Activated T-helper 1 cell treated with anti-CD3 and anti-CD28 coated beads, Interleukin-12 subunit alpha, Interleukin-12 subunit beta, Interleukin-2, Interleukin-4 antibody, amounts not matched to agents 30 ng/mL and 10 ng/mL and 1 ng/mL, durations not matched to agents 14 hours and 24 hours and 36 hours (primary cell): ENCODE measurements at regions not wholly inside any gene's neighbourhood (a gene's known extent, or its start where the extent isn't known, plus 50 kb on each side); places are given as distances from the start of the nearest gene placed in this dataset.
"Not testable (repeated sequence)": the region's sequence is repeated elsewhere in the genome, so short reads cannot be mapped to it uniquely, and the experiment has no call there.

ENCODE experiments used
- DNase-seq: peaks from one replicate; pipeline ENCODE4 v3.0.0; 2021; ENCODE audit warnings: low spot score
- H3K27ac Mint-ChIP-seq: one replicate; pipeline ENCODE4 v1.8.0; 2021; ENCODE audit warnings: mild to moderate bottlenecking, mixed read lengths
- H3K27me3 Mint-ChIP-seq: one replicate; pipeline ENCODE4 v1.8.0; 2022; ENCODE audit warnings: mild to moderate bottlenecking, moderate library complexity, mixed read lengths; ENCODE audit not compliant: insufficient read depth
- H3K36me3 Mint-ChIP-seq: one replicate; pipeline ENCODE4 v1.8.0; 2021; ENCODE audit warnings: low read depth, mixed read lengths
- H3K4me1 Mint-ChIP-seq: one replicate; pipeline ENCODE4 v1.8.0; 2021; ENCODE audit warnings: low read depth, mixed read lengths
- H3K4me3 Mint-ChIP-seq: one replicate; pipeline ENCODE4 v1.8.0; 2021; ENCODE audit warnings: mild to moderate bottlenecking, moderate library complexity, mixed read lengths
- H3K9me3 Mint-ChIP-seq: one replicate; pipeline ENCODE4 v1.8.0; 2021; ENCODE audit warnings: mixed read lengths
- intact Hi-C: fragments of 100-400 bp; cut with micrococcal nuclease; formaldehyde crosslinking; loops from one replicate; pipeline ENCODE4 v1.15.1; 2024

- H3K27ac Mint-ChIP-seq, DNase-seq, H3K36me3 Mint-ChIP-seq, H3K4me3 Mint-ChIP-seq, H3K9me3 Mint-ChIP-seq, intact Hi-C loops, H3K4me1 Mint-ChIP-seq: not testable (repeated sequence)
- peaks cover 17% of the 10 kb centered on the region for H3K27me3 Mint-ChIP-seq
Measured at GRCh38 chr15:84130098-84130831, 105.3 kb upstream of the GOLGA6L4 start.

DNA sequence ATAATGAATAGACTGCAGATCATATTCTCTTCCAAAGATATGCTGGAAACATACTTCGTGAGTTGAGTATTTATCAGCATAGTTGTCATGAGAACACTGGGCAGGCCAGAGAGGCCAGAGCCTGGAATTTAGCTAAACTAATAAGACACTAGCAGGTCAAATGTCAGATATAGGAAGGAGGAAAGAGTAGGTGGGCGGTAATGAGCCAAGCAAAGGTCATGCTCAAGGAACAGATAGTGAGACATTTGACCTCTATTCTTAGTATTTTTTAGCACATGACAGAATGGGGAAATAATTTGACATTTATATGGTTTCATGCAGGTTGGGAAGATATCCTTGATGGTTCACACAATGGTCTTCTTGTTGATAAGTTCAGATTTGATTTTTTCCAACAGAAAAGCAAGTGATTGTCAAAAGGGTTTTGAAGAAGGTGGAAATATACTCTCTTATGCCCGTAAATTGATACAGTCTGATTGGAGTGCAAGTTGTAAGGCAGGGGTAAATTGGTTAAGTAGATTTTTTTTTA is 99.6 kb upstream of the GOLGA6L4 start:
- H3K27ac Mint-ChIP-seq, H3K4me1 Mint-ChIP-seq, DNase-seq, intact Hi-C loops, H3K9me3 Mint-ChIP-seq, H3K4me3 Mint-ChIP-seq, H3K36me3 Mint-ChIP-seq, H3K27me3 Mint-ChIP-seq: not testable (repeated sequence)

DNA sequence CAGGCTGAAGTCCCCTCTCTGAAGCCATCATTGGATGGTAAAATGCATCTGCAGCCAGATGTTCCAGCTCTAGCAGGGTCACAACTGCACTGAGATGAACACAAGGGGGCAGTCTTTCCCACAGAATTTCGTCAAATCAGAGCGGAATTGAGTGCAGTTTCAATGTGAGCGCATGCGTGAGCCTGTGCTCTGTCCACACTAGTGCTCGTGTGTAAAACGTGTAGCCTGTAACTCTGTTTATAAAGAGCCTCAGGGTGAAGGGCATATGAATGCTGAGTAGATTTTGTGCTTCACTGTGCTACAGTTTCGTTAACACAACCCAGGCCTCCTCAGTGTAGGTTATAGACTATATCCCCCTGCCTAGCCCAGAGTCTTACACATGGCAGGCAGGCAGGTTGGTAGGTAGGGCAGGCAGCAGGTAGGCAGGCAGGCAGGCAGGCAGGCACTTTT is 92.7 kb upstream of the GOLGA6L4 start:
- Mint-ChIP-seq H3K4me3 (peak overlapping the region; percentile 1), H3K27ac (no peak overlapping the region), H3K27me3 (peaks cover 3% of the 10 kb centered on the region), H3K36me3 (no peaks in the 10 kb centered on the region), H3K9me3 (no peaks in the 10 kb centered on the region), H3K4me1 (peaks cover 7% of the 10 kb centered on the region)
- DNase-seq = peak; percentile 69
- intact Hi-C loops = no loop called here

GRCh38 chr15:84143753-84144314 is 91.7 kb upstream of the GOLGA6L4 start:
- H3K27me3 Mint-ChIP-seq = peaks cover 3% of the 10 kb centered on the region
- no peak for DNase-seq
- H3K4me1 Mint-ChIP-seq = peaks cover 7% of the 10 kb centered on the region
- H3K4me3 Mint-ChIP-seq = no peak overlapping the region
- intact Hi-C loops = no loop called here
- no peaks in the 10 kb centered on the region for H3K36me3 Mint-ChIP-seq
- H3K9me3 Mint-ChIP-seq = no peaks in the 10 kb centered on the region
- H3K27ac Mint-ChIP-seq = no peak overlapping the region

- intact Hi-C loops, H3K4me1 Mint-ChIP-seq, DNase-seq: not testable (repeated sequence)
Measured at GRCh38 chr15:84144946-84145345, 90.6 kb upstream of the GOLGA6L4 start.

GRCh38 chr15:84146299-84146698 is 89.3 kb upstream of the GOLGA6L4 start:
- H3K4me1 Mint-ChIP-seq, DNase-seq, H3K36me3 Mint-ChIP-seq, intact Hi-C loops, H3K4me3 Mint-ChIP-seq, H3K27me3 Mint-ChIP-seq, H3K9me3 Mint-ChIP-seq, H3K27ac Mint-ChIP-seq: not testable (repeated sequence)

More at GRCh38 chr15:84144946-84145345, 90.6 kb upstream of the GOLGA6L4 start:
- H3K9me3 Mint-ChIP-seq, H3K27ac Mint-ChIP-seq, H3K36me3 Mint-ChIP-seq, H3K4me3 Mint-ChIP-seq, H3K27me3 Mint-ChIP-seq: not testable (repeated sequence)

GRCh38 chr15:84147307-84147706 is 88.3 kb upstream of the GOLGA6L4 start:
- H3K4me3 Mint-ChIP-seq = not testable (repeated sequence)

DNA sequence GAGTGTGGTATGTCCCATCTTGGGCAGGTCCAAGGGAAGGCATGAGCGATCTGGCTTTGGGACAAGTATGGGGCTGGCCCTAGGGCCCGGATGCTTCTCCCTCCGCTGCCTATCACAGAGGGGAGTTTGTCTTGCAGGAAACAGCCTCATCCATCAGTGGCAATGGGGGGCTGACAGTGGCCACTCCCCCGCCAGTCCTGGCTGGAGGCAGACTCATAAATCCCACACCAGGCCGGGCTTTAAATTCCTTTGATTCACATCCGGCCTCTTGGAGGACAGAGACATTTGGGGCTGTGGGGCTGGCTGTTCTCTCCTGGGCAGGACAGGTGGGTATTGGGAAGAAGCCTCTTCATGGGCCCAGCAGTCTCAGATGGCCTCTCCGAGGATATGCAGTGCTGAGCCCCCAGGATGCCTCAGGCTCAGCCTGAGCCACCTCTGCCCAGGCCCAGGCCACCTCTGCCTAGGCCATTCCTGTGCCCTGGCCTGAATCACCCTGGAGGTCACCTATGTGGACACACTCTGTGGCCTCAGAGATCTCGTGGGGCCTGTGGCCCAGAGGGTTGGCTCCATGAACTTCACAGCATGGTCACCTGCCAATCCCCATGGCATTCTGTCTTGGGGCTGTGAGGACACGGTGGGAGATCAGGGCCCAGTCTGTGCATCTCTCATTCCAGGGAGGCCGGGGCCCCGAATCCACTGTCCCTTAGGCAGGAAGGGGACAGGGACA is 84.2 kb upstream of the GOLGA6L4 start:
- Mint-ChIP-seq H3K27ac (no peak overlapping the region), H3K27me3 (peaks cover 1% of the 10 kb centered on the region), H3K36me3 (no peaks in the 10 kb centered on the region), H3K9me3 (no peaks in the 10 kb centered on the region), H3K4me3 (no peak overlapping the region), H3K4me1 (no peaks in the 10 kb centered on the region)
- intact Hi-C loops = no loop called here
- no peak for DNase-seq

More at GRCh38 chr15:84147307-84147706, 88.3 kb upstream of the GOLGA6L4 start:
- H3K4me1 Mint-ChIP-seq, DNase-seq, intact Hi-C loops, H3K27ac Mint-ChIP-seq, H3K27me3 Mint-ChIP-seq, H3K9me3 Mint-ChIP-seq, H3K36me3 Mint-ChIP-seq: not testable (repeated sequence)

DNA sequence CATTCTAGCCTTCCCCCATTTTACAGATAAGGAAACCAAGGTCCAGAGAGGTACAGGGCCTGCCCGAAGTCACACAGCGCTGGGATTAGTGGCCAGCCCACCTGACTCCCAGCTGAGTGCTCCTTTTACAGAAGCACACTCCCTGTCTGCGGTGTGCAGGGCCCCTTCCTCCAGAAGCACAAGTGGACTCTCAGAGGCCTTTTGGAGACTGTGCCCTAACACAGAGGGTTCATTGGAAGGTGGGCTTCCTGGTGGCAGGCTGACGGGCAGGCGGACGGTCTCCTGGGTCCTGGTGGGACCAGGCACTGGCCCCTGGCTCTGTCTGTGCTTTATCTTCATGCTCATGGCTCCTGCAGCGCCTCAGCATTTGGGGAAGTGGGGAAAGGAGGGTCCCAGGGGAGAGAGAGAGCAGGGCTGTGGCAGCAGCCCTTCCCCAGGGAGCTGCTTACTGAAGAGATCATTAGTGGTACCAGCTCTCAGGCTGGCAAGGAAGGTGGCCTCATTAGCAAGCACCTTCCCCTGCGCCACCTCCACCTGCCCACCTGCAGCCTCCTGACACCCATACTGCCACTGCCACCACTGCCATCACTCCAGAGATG is 83.1 kb upstream of the GOLGA6L4 start:
- H3K9me3 Mint-ChIP-seq, H3K36me3 Mint-ChIP-seq, H3K4me1 Mint-ChIP-seq, H3K27ac Mint-ChIP-seq, intact Hi-C loops, H3K4me3 Mint-ChIP-seq, DNase-seq, H3K27me3 Mint-ChIP-seq: not testable (repeated sequence)

- H3K27me3 Mint-ChIP-seq, H3K9me3 Mint-ChIP-seq, H3K27ac Mint-ChIP-seq, DNase-seq, H3K4me3 Mint-ChIP-seq, intact Hi-C loops, H3K36me3 Mint-ChIP-seq, H3K4me1 Mint-ChIP-seq: not testable (repeated sequence)
Measured at GRCh38 chr15:84153655-84154140, 81.9 kb upstream of the GOLGA6L4 start.

GRCh38 chr15:84154314-84154713 is 81.3 kb upstream of the GOLGA6L4 start:
- H3K9me3 Mint-ChIP-seq, H3K4me1 Mint-ChIP-seq, H3K4me3 Mint-ChIP-seq, H3K27me3 Mint-ChIP-seq, H3K27ac Mint-ChIP-seq, DNase-seq, intact Hi-C loops, H3K36me3 Mint-ChIP-seq: not testable (repeated sequence)

- H3K27me3 Mint-ChIP-seq, DNase-seq, H3K27ac Mint-ChIP-seq, H3K4me3 Mint-ChIP-seq, H3K9me3 Mint-ChIP-seq, H3K4me1 Mint-ChIP-seq, intact Hi-C loops, H3K36me3 Mint-ChIP-seq: not testable (repeated sequence)
Measured at GRCh38 chr15:84154787-84155186, 80.8 kb upstream of the GOLGA6L4 start.
